K562 (cell line): ENCODE measurements at regions not wholly inside any gene's neighbourhood (a gene's known extent, or its start where the extent isn't known, plus 50 kb on each side); places are given as distances from the start of the nearest gene placed in this dataset.

Source experiments
- NFIC ChIP-seq: fragments of 450-650 bp; IDR thresholded peaks from 2 replicates; pipeline ENCODE4 v1.6.1; 2017; ENCODE audit warnings: mild to moderate bottlenecking, inconsistent platforms
- POLR2AphosphoS2 ChIP-seq: IDR thresholded peaks from 2 replicates; pipeline ENCODE4 v1.6.1; 2012; ENCODE audit warnings: low read length, improper control_type of control experiment
- SMARCB1 ChIP-seq: IDR thresholded peaks from 2 replicates; pipeline ENCODE4 v1.6.1; 2011; ENCODE audit warnings: improper control_type of control experiment, low read depth; ENCODE audit not compliant: insufficient read length
- SMARCC2 ChIP-seq: fragments of 450-650 bp; IDR thresholded peaks from 2 replicates; pipeline ENCODE4 v1.6.1; 2017; ENCODE audit warnings: antibody characterized with exemption, moderate library complexity, mild to moderate bottlenecking, low read depth
- SRF ChIP-seq, 2 experiments: fragments of 250-450, 450-650 bp in 1 of 2; sonication (Bioruptor Pico) in 1 of 2; sonication (generic) in 1 of 2; formaldehyde crosslinking; IDR thresholded peaks; 2 replicates each; pipeline versions ENCODE4 v1.5.0 to v1.5.1; 2020 to 2022; ENCODE audit warnings: mild to moderate bottlenecking in 1 of 2, missing genetic modification reagents in 1 of 2
- TEAD4 ChIP-seq, 2 experiments: sonication (generic) in 1 of 2; formaldehyde crosslinking in 1 of 2; IDR thresholded peaks; 2 replicates each; pipeline versions ENCODE4 v1.6.1 to v1.8.0; 2012 to 2022; ENCODE audit warnings: borderline replicate concordance in 1 of 2, inconsistent platforms in 1 of 2, low read length in 1 of 2, mild to moderate bottlenecking in 1 of 2, missing genetic modification reagents in 1 of 2
- ZNF175 ChIP-seq: fragments of 200-800 bp; sonication (Bioruptor generic); IDR thresholded peaks from 2 replicates; pipeline ENCODE4 v1.6.1; 2016; ENCODE audit warnings: low read depth, mild to moderate bottlenecking, missing genetic modification characterization, missing compliant biosample characterization
- ZNF583 ChIP-seq: fragments of 250-450 bp; sonication (Bioruptor Pico); IDR thresholded peaks from 2 replicates; pipeline ENCODE4 v1.4.0; 2020
- ZNF764 ChIP-seq: fragments of 250-450 bp; sonication (Bioruptor Pico); IDR thresholded peaks from 2 replicates; pipeline ENCODE4 v1.4.0; 2020; ENCODE audit warnings: low read depth, mild to moderate bottlenecking, moderate library complexity
- TF ChIP-seq, protein P1 (sequence below): fragments of 250-450 bp; sonication (Bioruptor Pico); IDR thresholded peaks from 2 replicates; pipeline ENCODE4 v1.5.1; 2021; ENCODE audit warnings: mild to moderate bottlenecking
- TF ChIP-seq, protein P2 (sequence below): fragments of 150-350 bp; conservative IDR thresholded peaks from 2 replicates; pipeline ENCODE4 v1.6.1; 2014; ENCODE audit warnings: low read length
- TF ChIP-seq, protein P3 (sequence below): sonication (generic); formaldehyde crosslinking; IDR thresholded peaks from 2 replicates; pipeline ENCODE4 v1.5.0; 2020; ENCODE audit warnings: missing genetic modification reagents
- TF ChIP-seq, protein P4 (sequence below): fragments of 250-450 bp; sonication (Bioruptor Pico); IDR thresholded peaks from 2 replicates; pipeline ENCODE4 v1.4.0; 2020
- TF ChIP-seq, protein P5 (sequence below): fragments of 450-650 bp; IDR thresholded peaks from 2 replicates; pipeline ENCODE4 v1.6.1; 2016; ENCODE audit warnings: low read depth, mild to moderate bottlenecking, moderate library complexity
- TF ChIP-seq, protein P6 (sequence below): fragments of 250-450 bp; sonication (Bioruptor Pico); IDR thresholded peaks from 2 replicates; pipeline ENCODE4 v1.8.0; 2021; ENCODE audit warnings: borderline replicate concordance, mild to moderate bottlenecking, moderate library complexity; ENCODE audit not compliant: poor library complexity, severe bottlenecking

DNA sequence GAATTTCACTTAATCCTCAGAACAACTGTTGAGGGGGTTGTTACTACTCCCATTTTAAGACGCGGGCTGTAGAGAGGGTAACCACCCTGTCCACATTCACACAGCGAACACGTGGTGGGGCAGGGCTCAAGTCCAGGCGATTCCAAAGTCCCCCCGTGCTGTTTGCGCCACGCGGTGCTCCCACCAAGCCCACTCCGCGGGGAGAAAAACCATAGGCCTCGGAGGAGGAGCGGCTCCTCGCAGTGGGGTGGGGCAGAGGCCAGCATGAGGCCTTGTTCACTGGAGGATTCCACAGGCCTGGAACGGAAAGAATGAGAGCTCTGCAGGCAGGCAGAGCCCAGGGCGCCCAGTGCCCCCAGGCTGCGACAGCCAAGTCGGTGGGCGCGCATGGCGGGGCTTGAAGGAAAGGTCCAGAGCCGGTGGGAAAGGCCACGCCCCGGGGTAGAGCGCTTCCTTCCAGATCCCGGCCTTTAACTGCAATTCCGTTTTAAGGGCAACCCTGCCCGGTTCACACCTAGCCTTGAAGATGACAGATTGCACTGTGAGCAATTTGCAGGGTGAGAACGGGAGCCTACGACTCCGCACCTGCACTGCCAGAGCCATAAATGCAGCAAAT lies 161.8 kb upstream of the TBL1XR1 start (continued):
- TF ChIP-seq, protein P1, sequence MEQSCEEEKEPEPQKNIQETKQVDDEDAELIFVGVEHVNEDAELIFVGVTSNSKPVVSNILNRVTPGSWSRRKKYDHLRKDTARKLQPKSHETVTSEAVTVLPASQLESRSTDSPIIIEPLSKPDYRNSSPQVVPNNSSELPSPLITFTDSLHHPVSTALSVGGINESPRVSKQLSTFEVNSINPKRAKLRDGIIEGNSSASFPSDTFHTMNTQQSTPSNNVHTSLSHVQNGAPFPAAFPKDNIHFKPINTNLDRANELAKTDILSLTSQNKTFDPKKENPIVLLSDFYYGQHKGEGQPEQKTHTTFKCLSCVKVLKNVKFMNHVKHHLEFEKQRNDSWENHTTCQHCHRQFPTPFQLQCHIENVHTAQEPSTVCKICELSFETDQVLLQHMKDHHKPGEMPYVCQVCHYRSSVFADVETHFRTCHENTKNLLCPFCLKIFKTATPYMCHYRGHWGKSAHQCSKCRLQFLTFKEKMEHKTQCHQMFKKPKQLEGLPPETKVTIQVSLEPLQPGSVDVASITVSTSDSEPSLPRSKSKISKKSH (CRISPR knock-in tag) = no peak
- TF ChIP-seq SMARCC2 (no peak), ZNF175 (CRISPR knock-in tag) (no peak), ZNF764 (CRISPR knock-in tag) (no peak), POLR2AphosphoS2 (no peak), SMARCB1 (no peak), ZNF583 (CRISPR knock-in tag) (peak; percentile 56; the same call in 1 of the 2 replicates), NFIC (no peak), SRF (CRISPR knock-in tag; IDR thresholded peaks at IDR 0.05) (peak in 1 of 2 experiments; percentile 55; a peak in 1 of 4 replicates), TEAD4 (IDR thresholded peaks at IDR 0.05; ENCODE audit: low read length) (no peak), TEAD4 (CRISPR knock-in tag; IDR thresholded peaks at IDR 0.05; ENCODE audit: borderline replicate concordance) (no peak)
- TF ChIP-seq, protein P2, sequence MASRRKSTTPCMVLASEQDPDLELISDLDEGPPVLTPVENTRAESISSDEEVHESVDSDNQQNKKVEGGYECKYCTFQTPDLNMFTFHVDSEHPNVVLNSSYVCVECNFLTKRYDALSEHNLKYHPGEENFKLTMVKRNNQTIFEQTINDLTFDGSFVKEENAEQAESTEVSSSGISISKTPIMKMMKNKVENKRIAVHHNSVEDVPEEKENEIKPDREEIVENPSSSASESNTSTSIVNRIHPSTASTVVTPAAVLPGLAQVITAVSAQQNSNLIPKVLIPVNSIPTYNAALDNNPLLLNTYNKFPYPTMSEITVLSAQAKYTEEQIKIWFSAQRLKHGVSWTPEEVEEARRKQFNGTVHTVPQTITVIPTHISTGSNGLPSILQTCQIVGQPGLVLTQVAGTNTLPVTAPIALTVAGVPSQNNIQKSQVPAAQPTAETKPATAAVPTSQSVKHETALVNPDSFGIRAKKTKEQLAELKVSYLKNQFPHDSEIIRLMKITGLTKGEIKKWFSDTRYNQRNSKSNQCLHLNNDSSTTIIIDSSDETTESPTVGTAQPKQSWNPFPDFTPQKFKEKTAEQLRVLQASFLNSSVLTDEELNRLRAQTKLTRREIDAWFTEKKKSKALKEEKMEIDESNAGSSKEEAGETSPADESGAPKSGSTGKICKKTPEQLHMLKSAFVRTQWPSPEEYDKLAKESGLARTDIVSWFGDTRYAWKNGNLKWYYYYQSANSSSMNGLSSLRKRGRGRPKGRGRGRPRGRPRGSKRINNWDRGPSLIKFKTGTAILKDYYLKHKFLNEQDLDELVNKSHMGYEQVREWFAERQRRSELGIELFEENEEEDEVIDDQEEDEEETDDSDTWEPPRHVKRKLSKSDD = no peak
- TF ChIP-seq, protein P3, sequence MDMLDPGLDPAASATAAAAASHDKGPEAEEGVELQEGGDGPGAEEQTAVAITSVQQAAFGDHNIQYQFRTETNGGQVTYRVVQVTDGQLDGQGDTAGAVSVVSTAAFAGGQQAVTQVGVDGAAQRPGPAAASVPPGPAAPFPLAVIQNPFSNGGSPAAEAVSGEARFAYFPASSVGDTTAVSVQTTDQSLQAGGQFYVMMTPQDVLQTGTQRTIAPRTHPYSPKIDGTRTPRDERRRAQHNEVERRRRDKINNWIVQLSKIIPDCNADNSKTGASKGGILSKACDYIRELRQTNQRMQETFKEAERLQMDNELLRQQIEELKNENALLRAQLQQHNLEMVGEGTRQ (CRISPR knock-in tag) = no peak
- TF ChIP-seq, protein P4, sequence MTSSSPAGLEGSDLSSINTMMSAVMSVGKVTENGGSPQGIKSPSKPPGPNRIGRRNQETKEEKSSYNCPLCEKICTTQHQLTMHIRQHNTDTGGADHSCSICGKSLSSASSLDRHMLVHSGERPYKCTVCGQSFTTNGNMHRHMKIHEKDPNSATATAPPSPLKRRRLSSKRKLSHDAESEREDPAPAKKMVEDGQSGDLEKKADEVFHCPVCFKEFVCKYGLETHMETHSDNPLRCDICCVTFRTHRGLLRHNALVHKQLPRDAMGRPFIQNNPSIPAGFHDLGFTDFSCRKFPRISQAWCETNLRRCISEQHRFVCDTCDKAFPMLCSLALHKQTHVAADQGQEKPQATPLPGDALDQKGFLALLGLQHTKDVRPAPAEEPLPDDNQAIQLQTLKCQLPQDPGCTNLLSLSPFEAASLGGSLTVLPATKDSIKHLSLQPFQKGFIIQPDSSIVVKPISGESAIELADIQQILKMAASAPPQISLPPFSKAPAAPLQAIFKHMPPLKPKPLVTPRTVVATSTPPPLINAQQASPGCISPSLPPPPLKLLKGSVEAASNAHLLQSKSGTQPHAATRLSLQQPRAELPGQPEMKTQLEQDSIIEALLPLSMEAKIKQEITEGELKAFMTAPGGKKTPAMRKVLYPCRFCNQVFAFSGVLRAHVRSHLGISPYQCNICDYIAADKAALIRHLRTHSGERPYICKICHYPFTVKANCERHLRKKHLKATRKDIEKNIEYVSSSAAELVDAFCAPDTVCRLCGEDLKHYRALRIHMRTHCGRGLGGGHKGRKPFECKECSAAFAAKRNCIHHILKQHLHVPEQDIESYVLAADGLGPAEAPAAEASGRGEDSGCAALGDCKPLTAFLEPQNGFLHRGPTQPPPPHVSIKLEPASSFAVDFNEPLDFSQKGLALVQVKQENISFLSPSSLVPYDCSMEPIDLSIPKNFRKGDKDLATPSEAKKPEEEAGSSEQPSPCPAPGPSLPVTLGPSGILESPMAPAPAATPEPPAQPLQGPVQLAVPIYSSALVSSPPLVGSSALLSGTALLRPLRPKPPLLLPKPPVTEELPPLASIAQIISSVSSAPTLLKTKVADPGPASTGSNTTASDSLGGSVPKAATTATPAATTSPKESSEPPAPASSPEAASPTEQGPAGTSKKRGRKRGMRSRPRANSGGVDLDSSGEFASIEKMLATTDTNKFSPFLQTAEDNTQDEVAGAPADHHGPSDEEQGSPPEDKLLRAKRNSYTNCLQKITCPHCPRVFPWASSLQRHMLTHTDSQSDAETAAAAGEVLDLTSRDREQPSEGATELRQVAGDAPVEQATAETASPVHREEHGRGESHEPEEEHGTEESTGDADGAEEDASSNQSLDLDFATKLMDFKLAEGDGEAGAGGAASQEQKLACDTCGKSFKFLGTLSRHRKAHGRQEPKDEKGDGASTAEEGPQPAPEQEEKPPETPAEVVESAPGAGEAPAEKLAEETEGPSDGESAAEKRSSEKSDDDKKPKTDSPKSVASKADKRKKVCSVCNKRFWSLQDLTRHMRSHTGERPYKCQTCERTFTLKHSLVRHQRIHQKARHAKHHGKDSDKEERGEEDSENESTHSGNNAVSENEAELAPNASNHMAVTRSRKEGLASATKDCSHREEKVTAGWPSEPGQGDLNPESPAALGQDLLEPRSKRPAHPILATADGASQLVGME = no peak; the same call in 1 of the 2 replicates
- TF ChIP-seq, protein P5, sequence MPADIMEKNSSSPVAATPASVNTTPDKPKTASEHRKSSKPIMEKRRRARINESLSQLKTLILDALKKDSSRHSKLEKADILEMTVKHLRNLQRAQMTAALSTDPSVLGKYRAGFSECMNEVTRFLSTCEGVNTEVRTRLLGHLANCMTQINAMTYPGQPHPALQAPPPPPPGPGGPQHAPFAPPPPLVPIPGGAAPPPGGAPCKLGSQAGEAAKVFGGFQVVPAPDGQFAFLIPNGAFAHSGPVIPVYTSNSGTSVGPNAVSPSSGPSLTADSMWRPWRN = no peak
- TF ChIP-seq, protein P6, sequence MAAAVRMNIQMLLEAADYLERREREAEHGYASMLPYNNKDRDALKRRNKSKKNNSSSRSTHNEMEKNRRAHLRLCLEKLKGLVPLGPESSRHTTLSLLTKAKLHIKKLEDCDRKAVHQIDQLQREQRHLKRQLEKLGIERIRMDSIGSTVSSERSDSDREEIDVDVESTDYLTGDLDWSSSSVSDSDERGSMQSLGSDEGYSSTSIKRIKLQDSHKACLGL (CRISPR knock-in tag) = no peak
